K562 (cell line): ENCODE measurements at regions not wholly inside any gene's neighbourhood (a gene's known extent, or its start where the extent isn't known, plus 50 kb on each side); places are given as distances from the start of the nearest gene placed in this dataset.

Experiments
- ATAC-seq: fragments of 200-7000 bp; cut with Tn5 transposase; 3 replicates; pipeline ENCODE4 v1.9.1; 2020; ENCODE audit warnings: moderate library complexity
- BruUV-seq: library from RNA; stranded (reverse); fragments of 400-500 nt; replicated peaks from 2 replicates; lab custom pipeline; 2021; lab: Mats Ljungman, UMichigan
- CTCF ChIA-PET: fragments of 300-600 bp; formaldehyde crosslinking; extraction: SDS; loops from one replicate; lab custom pipeline; 2021; ENCODE audit warnings: low intra/inter-chr PET ratio; lab: Yijun Ruan, JAX
- POLR2A ChIA-PET: fragments of 300-600, 350-650 bp; sonication (Branson Sonifier 250); formaldehyde crosslinking; extraction: SDS; loops from one replicate; lab custom pipeline; 2021; ENCODE audit warnings: antibody characterized with exemption, inconsistent platforms; lab: Yijun Ruan, JAX
- DNase-seq, 4 experiments: peaks; one replicate each; pipeline versions ENCODE4 v3.0.0 to v3.0.0-alpha.2; 2011 to 2018; ENCODE audit warnings: low spot score in 3 of 4, mixed read lengths in 3 of 4; ENCODE audit errors: extremely low read depth in 1 of 4
- FAIRE-seq: peaks from 2 replicates; lab custom pipeline; 2011; peaks lifted over from hg19 to GRCh38; lab: Jason Lieb, UNC
- H2AFZ ChIP-seq: 2 replicates; pipeline ENCODE4 v1.6.0; 2011; ENCODE audit warnings: low read depth, low read length, control low read depth, inconsistent platforms
- H3K27ac ChIP-seq: fragments of 200-600 bp; 3 replicates; pipeline ENCODE4 v1.8.0; 2011; ENCODE audit warnings: low read depth, mild to moderate bottlenecking, control low read depth, inconsistent platforms, low read length, moderate library complexity, mixed read lengths; ENCODE audit errors: extremely low read depth
- H3K27me3 ChIP-seq, 2 experiments: fragments of 300-600 bp in 1 of 2; 2 replicates in 1 of 2; 3 replicates in 1 of 2; pipeline versions ENCODE4 v1.6.0 to v1.8.0; 2011; ENCODE audit warnings: inconsistent platforms in 2 of 2, low read length in 2 of 2, mild to moderate bottlenecking in 1 of 2, mixed read lengths in 1 of 2, moderate library complexity in 1 of 2; ENCODE audit not compliant: control insufficient read depth in 2 of 2, insufficient read depth in 2 of 2
- H3K36me3 ChIP-seq: fragments of 300-600 bp; 3 replicates; pipeline ENCODE4 v1.8.0; 2011; ENCODE audit warnings: mild to moderate bottlenecking, low read length, inconsistent platforms; ENCODE audit not compliant: control insufficient read depth, insufficient read depth
- H3K4me1 ChIP-seq, 2 experiments: fragments of 200-600 bp in 1 of 2; replicated peaks in 1 of 2; 2 replicates in 1 of 2; 3 replicates in 1 of 2; pipeline versions ENCODE4 v1.5.1 to v1.8.0; 2011; ENCODE audit warnings: inconsistent platforms in 2 of 2, low read length in 2 of 2, mild to moderate bottlenecking in 1 of 2, mixed read lengths in 1 of 2, moderate library complexity in 1 of 2; ENCODE audit not compliant: control insufficient read depth in 2 of 2, insufficient read depth in 2 of 2
- H3K4me2 ChIP-seq: 2 replicates; pipeline ENCODE4 v1.6.1; 2011; ENCODE audit warnings: low read length, control low read depth, inconsistent platforms, mixed read lengths; ENCODE audit not compliant: insufficient read depth
- H3K4me3 ChIP-seq: fragments of 200-600 bp; sonication (generic), shearing (Covaris generic); 2 replicates; pipeline ENCODE4 v1.5.1; 2016; ENCODE audit warnings: control low read depth, inconsistent platforms
- H3K79me2 ChIP-seq: fragments of 200-600 bp; 3 replicates; pipeline ENCODE4 v1.8.0; 2011; ENCODE audit warnings: low read length, inconsistent platforms; ENCODE audit not compliant: control insufficient read depth, insufficient read depth
- H3K9ac ChIP-seq, 2 experiments: 2 replicates each; pipeline versions ENCODE4 v1.6.0 to v1.6.1; 2011; ENCODE audit warnings: low read depth in 2 of 2, low read length in 2 of 2, control low read depth in 1 of 2, inconsistent platforms in 1 of 2, mild to moderate bottlenecking in 1 of 2, mixed read lengths in 1 of 2; ENCODE audit not compliant: insufficient read depth in 1 of 2
- H3K9me1 ChIP-seq: one replicate; pipeline ENCODE4 v1.6.0; 2011; ENCODE audit warnings: inconsistent platforms, mild to moderate bottlenecking, low read length, moderate library complexity; ENCODE audit not compliant: control insufficient read depth, insufficient read depth
- H3K9me3 ChIP-seq: replicated peaks from 2 replicates; pipeline ENCODE4 v1.5.1; 2011; ENCODE audit warnings: low read depth, low read length, inconsistent platforms; ENCODE audit not compliant: control insufficient read depth, insufficient read depth
- H4K20me1 ChIP-seq: replicated peaks from 2 replicates; pipeline ENCODE4 v1.6.1; 2011; ENCODE audit warnings: low read length, inconsistent platforms, mixed read lengths; ENCODE audit not compliant: control insufficient read depth, insufficient read depth
- BRD4 ChIP-seq: fragments of 200-600 bp; sonication (generic); IDR thresholded peaks from 2 replicates; pipeline ENCODE4 v1.6.1; 2017; ENCODE audit warnings: inconsistent platforms
- ERF ChIP-seq: fragments of 450-650 bp; formaldehyde crosslinking; IDR thresholded peaks from 2 replicates; pipeline ENCODE4 v1.4.0; 2020; ENCODE audit warnings: mild to moderate bottlenecking, mixed read lengths
- JUNB ChIP-seq: fragments of 450-650 bp; formaldehyde crosslinking; conservative IDR thresholded peaks from 2 replicates; pipeline ENCODE4 v1.4.0; 2020; ENCODE audit warnings: mild to moderate bottlenecking
- MAFF ChIP-seq: IDR thresholded peaks from 2 replicates; pipeline ENCODE4 v1.6.1; 2012; ENCODE audit warnings: low read length, improper control_type of control experiment
- MTF1 ChIP-seq: fragments of 250-450 bp; sonication (Bioruptor Pico); IDR thresholded peaks from 2 replicates; pipeline ENCODE4 v1.9.0; 2021; ENCODE audit warnings: moderate library complexity, mild to moderate bottlenecking, inconsistent platforms, borderline replicate concordance
- NUFIP1 ChIP-seq: fragments of 450-650 bp; IDR thresholded peaks from 2 replicates; pipeline ENCODE4 v1.6.1; 2018; ENCODE audit not compliant: partially characterized antibody
- STAT5A ChIP-seq: IDR thresholded peaks from 2 replicates; pipeline ENCODE4 v1.6.1; 2012; ENCODE audit warnings: low read length, inconsistent platforms, borderline replicate concordance
- TBL1XR1 ChIP-seq, 2 experiments: IDR thresholded peaks; 2 replicates each; pipeline ENCODE4 v1.6.1; 2012; ENCODE audit warnings: improper control_type of control experiment in 2 of 2, low read length in 2 of 2, mild to moderate bottlenecking in 1 of 2
- TCFL5 ChIP-seq: fragments of 250-450 bp; sonication (Bioruptor Pico); conservative IDR thresholded peaks from 2 replicates; pipeline ENCODE4 v1.6.1; 2021; ENCODE audit warnings: mild to moderate bottlenecking, moderate library complexity, matching md5 sums
- ZNF384 ChIP-seq: IDR thresholded peaks from 2 replicates; pipeline ENCODE4 v1.6.1; 2012; ENCODE audit warnings: low read depth, low read length, improper control_type of control experiment
- ZNF584 ChIP-seq: fragments of 200-800 bp; sonication (Bioruptor generic); IDR thresholded peaks from 2 replicates; pipeline ENCODE4 v1.6.1; 2016; ENCODE audit warnings: low read depth, mild to moderate bottlenecking, missing genetic modification characterization, missing compliant biosample characterization
- ZNF699 ChIP-seq: fragments of 250-450 bp; sonication (Bioruptor Pico); IDR thresholded peaks from 2 replicates; pipeline ENCODE4 v1.8.0; 2021; ENCODE audit warnings: mild to moderate bottlenecking, moderate library complexity; ENCODE audit not compliant: insufficient replicate concordance
- ZNF830 ChIP-seq: fragments of 250-450 bp; sonication (Bioruptor Pico); IDR thresholded peaks from 2 replicates; pipeline ENCODE4 v1.5.0; 2021; ENCODE audit warnings: mild to moderate bottlenecking
- WGBS: fragments of 100-300 bp; shearing (Covaris generic); methylation state at CpG from one replicate; pipeline ENCODE4 v1.1.6; 2016; ENCODE audit warnings: low coverage, mixed read lengths; ENCODE audit not compliant: insufficient coverage; ENCODE audit errors: missing lambda C conversion rate; 5-methylcytosine and 5-hydroxymethylcytosine counted together
- in situ Hi-C: fragments of 300-500 bp; cut with MboI; formaldehyde crosslinking; loops from 4 replicates; pipeline ENCODE4 v1.15.0; 2018; ENCODE audit warnings: inconsistent platforms, mixed read lengths
- intact Hi-C: fragments of 100-400 bp; cut with micrococcal nuclease; formaldehyde crosslinking; loops from 2 replicates; pipeline ENCODE4 v1.14.2; 2022
- TF ChIP-seq, protein P1 (sequence below): fragments of 150-350 bp; IDR thresholded peaks from 2 replicates; pipeline ENCODE4 v1.6.1; 2014; ENCODE audit warnings: low read depth, mild to moderate bottlenecking, low read length, borderline replicate concordance

DNA sequence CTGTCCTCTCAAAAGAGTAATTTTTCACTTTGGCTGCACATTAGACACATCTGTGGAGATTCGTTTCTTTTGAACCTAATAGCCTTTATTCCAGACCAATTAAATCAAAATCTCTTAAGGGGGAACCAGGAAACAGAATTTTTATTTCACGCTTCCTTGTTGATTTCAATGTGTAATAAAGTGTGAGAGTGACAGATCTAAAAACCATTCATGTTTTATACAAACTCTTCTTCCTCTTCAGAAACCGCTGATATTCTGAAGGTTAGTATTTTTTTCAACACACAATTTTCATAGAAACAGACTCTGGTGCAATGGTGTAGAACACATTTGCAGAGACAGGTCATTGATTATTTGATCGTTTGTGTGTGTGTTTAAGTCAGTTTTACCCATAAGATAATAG, 1469.8 kb downstream of the EFNA5 start:
- H3K9me3 ChIP-seq: no peaks in the 10 kb centered on the region
- H3K36me3 ChIP-seq: no peaks in the 10 kb centered on the region
- BruUV-seq: no TSS peak
- DNase-seq: no peak
- no peaks in the 10 kb centered on the region for H3K79me2 ChIP-seq
- no peaks in the 10 kb centered on the region for H3K9me1 ChIP-seq
- no peak overlapping the region for H3K4me2 ChIP-seq
- CTCF ChIA-PET: no interaction called here
- no peak for ATAC-seq
- TF ChIP-seq STAT5A: no peak
- TF ChIP-seq ZNF584 (CRISPR knock-in tag): no peak
- no peak for TF ChIP-seq NUFIP1
- TF ChIP-seq MTF1: no peak
- TF ChIP-seq ZNF699 (CRISPR knock-in tag): no peak
- TF ChIP-seq TCFL5 (CRISPR knock-in tag): no peak
- no peak for TF ChIP-seq TBL1XR1 (IDR thresholded peaks at IDR 0.05; ENCODE audit: low read length in 2 of 2)
- no peak for TF ChIP-seq BRD4
- no peak for TF ChIP-seq MAFF
- no peak for TF ChIP-seq ERF
- no peak for TF ChIP-seq ZNF830 (CRISPR knock-in tag)
- no peak for TF ChIP-seq JUNB
- TF ChIP-seq ZNF384: no peak
- TF ChIP-seq, protein P1, sequence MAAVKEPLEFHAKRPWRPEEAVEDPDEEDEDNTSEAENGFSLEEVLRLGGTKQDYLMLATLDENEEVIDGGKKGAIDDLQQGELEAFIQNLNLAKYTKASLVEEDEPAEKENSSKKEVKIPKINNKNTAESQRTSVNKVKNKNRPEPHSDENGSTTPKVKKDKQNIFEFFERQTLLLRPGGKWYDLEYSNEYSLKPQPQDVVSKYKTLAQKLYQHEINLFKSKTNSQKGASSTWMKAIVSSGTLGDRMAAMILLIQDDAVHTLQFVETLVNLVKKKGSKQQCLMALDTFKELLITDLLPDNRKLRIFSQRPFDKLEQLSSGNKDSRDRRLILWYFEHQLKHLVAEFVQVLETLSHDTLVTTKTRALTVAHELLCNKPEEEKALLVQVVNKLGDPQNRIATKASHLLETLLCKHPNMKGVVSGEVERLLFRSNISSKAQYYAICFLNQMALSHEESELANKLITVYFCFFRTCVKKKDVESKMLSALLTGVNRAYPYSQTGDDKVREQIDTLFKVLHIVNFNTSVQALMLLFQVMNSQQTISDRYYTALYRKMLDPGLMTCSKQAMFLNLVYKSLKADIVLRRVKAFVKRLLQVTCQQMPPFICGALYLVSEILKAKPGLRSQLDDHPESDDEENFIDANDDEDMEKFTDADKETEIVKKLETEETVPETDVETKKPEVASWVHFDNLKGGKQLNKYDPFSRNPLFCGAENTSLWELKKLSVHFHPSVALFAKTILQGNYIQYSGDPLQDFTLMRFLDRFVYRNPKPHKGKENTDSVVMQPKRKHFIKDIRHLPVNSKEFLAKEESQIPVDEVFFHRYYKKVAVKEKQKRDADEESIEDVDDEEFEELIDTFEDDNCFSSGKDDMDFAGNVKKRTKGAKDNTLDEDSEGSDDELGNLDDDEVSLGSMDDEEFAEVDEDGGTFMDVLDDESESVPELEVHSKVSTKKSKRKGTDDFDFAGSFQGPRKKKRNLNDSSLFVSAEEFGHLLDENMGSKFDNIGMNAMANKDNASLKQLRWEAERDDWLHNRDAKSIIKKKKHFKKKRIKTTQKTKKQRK: no peak
- TF ChIP-seq, all 486 proteins: peak for 0
- no peak overlapping the region for H3K9ac ChIP-seq
- FAIRE-seq: no peak
- 8% methylated on average over 4 of the region's 4 CpGs for WGBS
- H3K4me3 ChIP-seq: no peak overlapping the region
- intact Hi-C loops: no loop called here
- POLR2A ChIA-PET: no interaction called here
- H2AFZ ChIP-seq: no peak overlapping the region
- in situ Hi-C loops: no loop called here
- H3K27me3 ChIP-seq: no peaks in the 10 kb centered on the region
- H3K4me1 ChIP-seq: no peaks in the 10 kb centered on the region; a peak in 1 of 5 replicates
- no peaks in the 10 kb centered on the region for H4K20me1 ChIP-seq
- H3K27ac ChIP-seq: no peak overlapping the region
